Ammon's horn (tissue), 1 donor: ENCODE measurements at regions not wholly inside any gene's neighbourhood (a gene's known extent, or its start where the extent isn't known, plus 50 kb on each side); places are given as distances from the start of the nearest gene placed in this dataset.
"Not testable (repeated sequence)": the region's sequence is repeated elsewhere in the genome, so short reads cannot be mapped to it uniquely, and the experiment has no call there.

ENCODE experiments used
- DNase-seq: peaks from one replicate; pipeline ENCODE4 v3.0.0-alpha.2; 2016; ENCODE audit warnings: low spot score

DNA sequence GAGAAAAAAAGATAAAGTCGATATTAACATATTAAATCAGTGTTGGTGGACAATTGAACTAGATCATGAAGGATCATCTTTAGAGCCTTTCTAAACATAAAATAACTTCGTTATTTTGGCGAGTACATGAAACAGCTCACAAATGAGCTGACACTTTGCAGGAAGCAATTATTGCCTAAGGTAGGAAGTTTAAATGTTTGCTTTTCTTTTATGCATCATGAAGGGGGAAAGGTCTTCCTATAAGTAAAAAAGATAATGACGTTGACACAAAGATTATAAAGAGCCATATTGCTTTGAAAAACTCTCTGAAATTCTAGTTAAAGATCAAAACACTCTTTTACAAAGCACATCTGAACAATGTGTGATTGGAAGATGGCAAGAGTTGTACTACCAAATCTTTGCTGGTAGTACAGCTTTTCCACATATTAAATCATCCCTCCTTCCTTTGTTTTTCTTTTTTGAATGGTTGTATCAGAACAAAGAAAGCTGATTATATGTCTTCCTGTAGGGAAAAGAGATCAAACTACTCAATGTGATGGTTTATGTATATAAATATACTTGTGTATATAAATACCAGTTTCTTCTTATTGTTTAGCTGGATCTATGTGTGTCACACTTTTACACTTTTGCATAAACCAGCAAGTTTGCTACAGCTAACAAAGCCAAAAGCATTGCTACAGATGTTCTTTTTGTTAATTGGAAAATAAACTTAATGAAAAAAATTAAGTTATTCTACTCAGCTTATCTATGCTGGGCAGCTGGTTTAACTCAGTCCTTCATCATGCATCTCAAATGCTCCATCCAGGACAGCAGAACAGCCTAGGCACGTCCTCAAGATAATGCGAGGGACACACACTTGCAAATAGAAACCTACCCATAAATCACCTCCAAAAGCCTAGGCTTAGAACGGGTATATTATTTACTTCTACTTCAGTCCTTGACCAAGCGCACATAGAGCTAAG, 850.8 kb upstream of the ROBO1 start:
- DNase-seq = no peak

DNA sequence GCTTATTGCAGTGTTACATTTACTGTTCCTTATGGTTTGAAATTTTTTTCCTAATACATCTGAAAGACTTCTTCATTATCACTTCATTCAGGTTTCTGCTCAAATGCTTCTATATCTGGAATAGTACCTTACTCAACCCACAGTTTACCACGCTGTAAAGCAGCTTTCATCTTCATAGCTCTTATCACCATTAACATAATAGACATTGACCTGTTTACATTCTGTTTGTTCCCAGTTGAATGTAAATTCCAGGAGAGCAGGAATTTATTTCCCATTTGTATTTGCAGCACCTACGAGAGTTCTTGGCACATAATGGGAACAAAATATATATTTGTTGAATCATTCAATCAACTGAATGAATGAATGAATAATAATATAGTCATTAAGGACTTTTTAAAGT, 844.6 kb upstream of the ROBO1 start:
- DNase-seq = no peak

DNA sequence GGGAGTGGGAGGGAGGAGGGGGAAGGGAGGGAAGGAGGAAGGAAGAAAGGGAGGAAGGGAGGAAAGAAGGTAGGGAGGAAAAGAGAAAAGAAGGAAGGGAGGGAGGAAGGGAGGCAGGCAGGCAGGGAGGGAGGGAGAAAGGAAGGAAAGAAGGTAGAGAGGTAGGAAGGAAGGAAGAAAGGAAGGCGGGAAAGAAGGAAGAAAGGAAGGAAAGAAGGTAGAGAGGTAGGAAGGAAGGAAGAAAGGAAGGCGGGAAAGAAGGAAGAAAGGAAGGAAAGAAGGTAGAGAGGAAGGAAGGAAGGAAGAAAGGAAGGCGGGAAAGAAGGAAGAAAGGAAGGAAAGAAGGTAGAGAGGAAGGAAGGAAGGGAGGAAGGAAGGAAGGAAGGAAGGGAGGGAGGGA, 840.3 kb upstream of the ROBO1 start:
- DNase-seq = not testable (repeated sequence)

DNA sequence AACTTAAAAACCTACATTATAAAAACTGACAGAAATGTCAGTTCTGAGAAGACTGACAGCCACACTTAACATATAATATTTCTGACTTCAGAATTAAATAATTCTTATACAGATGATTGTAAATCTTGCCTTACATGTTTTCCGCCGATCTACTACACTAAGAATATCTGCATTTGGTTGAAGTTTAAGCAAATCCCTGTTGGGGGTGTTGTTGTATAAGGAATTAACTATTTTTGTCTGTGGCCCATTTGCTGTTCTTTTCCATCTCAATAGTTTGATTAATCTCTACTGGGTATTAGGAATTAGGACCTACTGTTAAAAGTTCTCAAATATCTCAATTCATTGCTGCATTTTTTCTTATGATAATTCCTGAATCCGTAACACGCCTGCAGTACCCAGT, 838.3 kb upstream of the ROBO1 start:
- no peak for DNase-seq

DNA sequence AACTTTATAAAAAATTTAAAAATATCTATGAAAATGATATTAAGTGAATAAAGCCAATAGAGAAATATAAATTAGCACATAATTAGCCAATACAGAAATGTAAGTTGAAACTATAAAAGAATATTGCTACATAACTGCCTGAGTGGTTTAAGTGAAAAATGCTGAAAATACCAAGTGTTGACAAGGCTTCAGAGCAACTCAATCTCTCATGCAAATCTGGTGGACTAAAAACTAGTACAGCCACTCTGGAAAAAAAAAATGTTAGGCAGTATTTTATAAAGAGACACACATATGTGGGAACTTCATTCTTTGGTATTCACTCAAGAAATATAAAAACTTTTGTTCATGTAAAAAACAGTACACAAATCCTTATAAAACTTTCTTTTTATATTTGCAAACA, 833.7 kb upstream of the ROBO1 start:
- DNase-seq = no peak

DNA sequence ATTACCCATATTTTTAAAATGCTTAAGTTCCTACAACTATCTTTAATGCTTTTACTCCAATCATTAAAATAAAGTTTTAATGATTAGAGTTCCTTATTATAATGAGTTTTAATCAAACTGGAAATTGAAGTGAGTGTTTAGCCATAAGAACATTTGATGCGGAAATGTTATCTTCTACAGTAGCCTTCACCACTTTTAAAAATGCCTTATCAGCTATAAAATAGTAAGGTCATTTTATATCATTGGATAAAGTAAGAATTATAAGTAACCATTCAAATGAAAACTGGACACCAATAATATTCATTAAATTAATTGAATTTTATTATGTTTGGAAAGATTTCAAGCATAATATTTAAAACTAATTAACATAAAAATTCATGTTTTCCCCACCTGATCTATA, 825.0 kb upstream of the ROBO1 start:
- DNase-seq = no peak

DNA sequence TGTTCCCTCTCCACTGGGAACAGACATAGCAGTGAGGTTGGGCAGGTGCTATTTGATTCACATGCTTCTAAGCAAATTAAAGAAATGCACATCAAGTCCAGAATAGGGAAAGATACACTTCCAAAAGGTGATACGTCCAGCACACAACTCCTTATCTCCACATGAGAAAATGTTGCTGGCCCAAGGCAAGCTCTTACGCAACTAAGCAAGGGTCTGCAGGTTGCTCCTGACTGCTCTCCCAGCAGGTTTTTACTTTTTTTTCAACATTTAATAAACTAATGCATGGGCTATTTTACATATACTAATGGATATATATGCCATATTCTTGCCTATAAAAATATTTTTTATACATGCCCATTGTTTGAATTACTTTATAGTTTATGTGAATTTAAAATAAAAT, 818.5 kb upstream of the ROBO1 start:
- DNase-seq = no peak

DNA sequence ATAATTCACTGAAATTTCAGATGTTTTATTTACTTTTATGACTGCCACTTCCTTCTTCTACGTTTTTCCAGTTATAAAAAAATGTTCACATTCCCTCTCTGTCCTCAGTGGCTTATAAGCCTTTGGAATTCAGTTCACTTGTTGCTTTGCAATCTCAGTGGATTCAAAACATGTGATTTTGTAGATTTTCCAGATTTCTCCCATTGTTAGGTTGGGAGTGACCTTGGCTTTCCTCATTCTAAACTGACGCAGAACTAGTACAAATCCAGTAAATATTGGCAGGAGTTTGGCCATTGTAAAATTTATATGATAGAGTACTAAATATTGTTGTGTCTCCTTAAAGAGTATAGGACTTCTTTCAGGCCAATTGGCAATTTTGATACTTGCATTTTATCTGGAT, 812.3 kb upstream of the ROBO1 start:
- DNase-seq = no peak

DNA sequence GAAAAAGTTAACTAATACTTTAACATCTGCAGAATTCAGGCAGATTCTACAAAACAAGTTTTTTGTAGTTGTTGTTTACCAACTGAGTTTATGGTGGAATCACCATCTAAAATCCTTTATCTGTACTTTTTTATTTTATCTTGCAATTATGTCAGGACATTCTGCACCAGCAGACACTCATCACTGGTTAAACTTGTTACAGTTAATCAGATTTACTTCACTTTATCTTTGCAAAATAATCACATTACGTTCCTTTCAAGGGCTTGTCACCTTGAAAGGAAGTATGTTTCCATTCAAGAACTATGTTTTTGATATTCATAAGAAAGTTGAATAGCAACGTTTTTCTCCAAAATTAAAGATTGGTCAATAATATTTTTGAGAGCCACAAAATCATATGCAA, 796.6 kb upstream of the ROBO1 start:
- no peak for DNase-seq

DNA sequence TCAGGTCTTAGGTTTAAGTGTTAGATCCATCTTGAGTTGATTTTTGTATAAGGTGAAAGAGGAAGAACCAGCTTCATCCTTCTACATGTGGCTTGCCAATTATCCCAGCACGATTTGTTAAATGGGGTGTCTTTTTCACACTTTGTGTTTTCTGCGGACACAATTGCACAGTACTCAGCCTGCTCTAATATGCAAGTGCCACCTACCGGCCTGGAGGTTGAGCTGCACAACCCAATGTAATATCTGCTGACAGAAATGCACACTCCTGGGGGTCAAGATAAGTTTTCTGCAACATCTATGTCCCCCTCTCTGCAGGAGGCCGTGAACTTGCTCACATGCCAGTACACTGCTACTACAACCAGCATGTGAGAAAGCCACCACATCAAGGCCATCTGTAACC, 791.9 kb upstream of the ROBO1 start:
- DNase-seq = no peak

DNA sequence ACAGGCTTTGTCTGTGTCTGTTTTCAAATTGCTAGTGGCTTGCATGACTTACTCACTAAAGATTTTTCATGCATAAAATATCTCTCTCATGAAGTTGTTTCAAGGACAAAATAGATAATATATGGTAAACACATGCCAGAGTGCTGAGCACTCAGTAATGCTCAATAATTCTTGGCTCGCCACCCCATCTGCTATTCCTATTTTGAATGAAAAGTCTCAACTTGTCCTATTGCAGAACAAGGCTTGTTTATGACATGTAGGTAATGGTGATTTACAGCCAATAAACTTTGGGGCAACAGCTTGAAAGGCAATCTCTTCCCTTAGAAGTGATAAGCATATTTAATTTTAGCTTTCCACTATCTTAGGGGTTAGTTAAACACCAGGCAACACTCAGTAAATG, 789.0 kb upstream of the ROBO1 start:
- no peak for DNase-seq

DNA sequence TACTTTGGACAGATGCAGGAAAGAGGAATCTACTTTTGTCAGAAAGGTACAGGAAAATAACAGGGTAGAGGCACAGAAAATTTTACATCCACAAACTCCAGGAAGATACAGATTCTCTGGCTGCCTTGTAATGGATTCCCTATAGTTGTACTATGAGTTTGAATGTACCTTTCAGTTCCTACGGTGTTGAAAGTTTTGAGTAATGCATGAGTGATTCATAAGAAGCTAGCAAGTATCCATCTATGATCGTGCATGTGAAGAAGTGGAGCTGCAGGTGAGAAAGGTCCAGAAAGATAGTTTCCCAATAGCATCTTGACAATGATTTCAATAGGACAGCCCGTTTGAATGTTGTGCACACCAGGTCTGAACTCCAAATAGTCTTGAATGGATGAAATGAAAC, 786.5 kb upstream of the ROBO1 start:
- DNase-seq = no peak

DNA sequence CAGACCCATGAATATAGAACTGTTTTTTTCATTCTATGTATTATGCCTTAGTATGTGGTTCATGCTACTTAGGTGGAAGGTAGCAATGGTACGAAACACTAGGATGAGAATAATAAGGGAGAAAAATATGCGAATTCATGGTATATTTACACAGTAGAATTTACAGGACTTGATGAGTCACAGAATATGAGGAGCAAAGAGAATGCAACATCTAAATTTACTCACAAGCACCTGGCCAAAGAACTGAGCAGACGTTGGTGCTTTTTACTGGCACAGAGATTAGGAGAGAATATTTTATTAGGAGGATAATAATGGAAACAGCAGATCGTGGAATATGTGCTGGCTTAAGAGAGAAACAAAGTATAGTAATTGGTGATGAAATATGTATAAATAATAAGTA, 785.4 kb upstream of the ROBO1 start:
- no peak for DNase-seq

DNA sequence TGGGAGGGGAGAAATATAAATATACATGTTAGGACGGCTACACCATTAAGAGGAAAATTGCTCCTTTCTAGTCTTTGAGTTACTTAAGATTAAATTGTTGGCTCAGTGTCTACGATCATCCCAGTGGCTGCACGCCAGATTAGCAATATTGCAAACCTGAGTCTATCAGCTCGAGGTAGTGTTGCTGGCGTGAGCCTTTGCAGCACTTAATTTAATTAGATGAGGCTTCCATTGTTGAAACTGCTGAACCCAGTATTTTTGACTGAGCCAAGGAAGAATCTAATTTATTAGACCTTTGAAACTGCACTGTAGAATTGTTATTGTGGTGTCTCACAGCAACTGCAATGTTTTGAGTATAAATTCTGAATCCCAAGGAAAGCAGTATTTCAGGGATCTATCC, 782.4 kb upstream of the ROBO1 start:
- no peak for DNase-seq

DNA sequence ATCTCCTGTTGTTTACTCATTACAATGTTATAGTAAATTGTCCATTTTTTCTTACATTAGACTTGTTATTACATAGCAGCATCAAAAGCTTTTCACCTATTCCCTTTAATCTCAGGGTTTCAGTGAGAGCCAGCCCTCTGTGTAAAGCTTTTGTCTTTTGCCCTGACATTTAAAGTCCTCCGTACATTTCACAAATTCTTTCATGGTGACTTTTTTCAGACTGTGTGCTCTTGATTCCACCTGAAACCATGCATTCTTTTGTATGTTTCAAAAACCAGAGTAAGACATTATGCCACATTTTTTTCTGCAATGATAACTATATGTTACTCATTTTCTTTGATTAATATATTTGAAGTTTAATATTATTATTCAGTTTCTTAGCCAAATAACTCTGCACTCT, 781.4 kb upstream of the ROBO1 start:
- no peak for DNase-seq

DNA sequence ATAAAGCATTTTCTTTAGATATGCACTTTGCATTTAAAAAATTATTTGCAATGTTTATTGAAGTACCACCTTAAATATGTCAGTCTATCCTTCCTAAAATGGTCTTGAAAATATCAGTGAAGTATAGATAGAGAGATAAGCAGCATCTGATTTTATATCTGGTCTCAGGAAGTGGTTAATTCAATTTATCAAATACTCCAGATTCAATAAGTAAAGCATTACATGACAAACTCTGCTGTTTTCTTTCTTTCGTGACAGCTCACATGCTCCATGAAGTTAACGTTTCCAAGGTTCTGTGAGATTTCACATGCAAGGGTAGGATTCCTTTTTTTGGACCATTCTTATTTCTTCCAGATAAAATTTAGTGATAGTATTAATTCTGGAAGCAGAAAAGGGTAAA, 775.4 kb upstream of the ROBO1 start:
- DNase-seq = no peak

DNA sequence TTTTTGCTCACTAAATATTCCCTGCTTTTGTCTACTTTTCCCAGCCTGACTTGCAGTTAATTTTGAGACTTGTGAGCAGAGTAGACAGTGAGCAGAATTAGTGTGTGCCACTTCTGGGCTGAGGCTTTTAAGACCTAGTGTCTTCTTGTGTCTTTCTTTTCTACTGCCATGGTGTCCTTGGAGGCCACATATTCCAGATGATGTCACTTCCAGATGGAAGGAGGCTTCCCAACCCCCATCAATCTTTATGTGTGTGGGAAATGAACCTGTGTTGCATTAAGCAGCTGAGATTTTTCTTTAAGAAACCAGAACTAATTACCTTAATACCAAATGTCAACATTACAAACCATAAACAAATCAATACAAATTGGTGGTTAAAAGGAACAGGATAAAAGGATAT, 774.7 kb upstream of the ROBO1 start:
- DNase-seq = no peak

DNA sequence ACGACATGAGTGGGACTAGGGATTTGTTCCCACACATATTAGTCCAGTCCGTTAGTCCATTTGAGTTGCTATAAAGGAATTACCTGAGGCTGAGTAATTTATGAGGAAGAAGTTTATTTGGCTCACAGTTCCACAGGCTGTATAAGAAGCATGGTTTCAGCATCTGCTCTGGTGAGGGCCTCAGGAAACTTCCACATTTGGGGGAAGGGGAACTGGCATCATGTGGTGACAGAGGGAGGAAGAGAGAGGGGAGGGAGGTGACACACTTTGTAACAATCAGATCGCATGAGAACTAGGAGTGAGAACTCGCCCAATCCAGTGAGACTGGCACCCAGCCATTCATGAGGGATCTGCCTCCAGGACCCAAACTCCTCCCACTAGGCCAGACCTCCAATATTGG, 769.9 kb upstream of the ROBO1 start:
- no peak for DNase-seq

DNA sequence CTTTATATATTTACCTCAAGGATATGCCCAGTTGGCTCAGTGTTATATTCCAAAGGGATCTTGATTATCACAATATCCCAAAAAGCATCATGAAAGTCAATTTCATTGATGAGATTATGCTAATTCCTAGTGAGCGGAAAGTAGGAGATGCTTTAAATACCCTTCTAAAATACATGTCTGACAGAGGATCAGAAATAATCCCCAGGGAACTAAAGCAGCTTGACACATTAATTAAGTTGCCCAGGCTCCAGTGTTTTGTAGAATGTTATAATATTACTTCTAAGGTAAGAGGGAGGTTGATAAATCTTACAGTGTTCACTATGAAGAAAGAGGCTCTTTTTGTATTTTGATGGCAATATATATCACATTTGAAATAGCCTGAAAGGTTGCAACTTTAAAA, 767.5 kb upstream of the ROBO1 start:
- DNase-seq = no peak

DNA sequence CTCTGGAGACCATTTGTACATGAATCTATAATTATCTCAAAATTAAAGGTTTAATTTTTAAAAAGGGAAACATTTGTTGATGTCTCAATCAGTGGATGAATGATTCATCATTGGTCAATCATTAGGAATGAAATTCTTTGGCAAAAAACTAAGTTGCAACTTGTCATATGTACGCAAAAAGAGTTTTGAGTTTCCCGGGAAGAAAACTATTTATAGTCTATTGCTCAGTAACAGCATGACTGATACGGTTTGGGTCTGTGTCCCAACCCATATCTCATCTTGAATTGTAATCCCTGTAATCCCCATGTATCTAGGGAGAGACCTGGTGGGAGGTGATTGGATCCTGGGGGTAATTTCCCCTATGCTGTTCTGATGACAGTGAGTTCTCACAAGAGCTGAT, 765.8 kb upstream of the ROBO1 start:
- no peak for DNase-seq

DNA sequence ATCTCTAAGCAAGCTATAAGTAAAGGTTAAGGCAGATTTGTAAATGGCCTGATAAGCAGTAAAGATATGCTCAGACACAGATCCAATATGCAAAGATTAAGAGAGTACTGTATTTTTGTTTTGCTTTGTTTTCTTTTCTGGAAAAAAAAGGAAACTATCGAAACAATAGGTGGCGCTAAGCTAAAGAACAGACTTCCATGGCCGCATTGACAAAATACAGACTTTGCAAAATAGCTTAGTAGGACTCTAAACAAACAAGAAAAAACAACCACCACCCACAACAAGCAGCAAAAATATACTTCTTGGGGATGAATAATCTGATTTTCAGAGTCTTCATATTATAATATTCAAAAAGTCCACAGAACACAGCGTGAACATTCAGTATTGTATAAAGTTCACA, 758.4 kb upstream of the ROBO1 start:
- no peak for DNase-seq

DNA sequence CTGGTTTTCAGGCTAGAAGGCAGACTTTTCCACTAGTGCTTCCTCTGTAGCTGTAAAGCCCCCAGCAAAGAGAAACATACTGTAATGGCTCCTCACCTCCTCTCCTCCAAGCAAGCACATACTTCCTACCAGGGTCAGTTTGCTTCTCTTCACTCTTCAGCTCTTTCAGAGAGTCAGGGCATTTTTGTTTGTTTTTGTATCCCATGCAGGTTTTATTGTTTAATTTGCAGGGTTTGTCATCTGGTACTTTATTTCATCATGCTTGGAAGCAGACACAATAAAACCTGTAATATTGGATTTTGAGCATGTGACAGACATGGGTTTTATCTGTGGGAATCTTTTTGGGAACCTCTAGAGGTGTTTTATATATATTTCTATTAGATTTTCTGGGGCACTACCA, 753.3 kb upstream of the ROBO1 start:
- no peak for DNase-seq

DNA sequence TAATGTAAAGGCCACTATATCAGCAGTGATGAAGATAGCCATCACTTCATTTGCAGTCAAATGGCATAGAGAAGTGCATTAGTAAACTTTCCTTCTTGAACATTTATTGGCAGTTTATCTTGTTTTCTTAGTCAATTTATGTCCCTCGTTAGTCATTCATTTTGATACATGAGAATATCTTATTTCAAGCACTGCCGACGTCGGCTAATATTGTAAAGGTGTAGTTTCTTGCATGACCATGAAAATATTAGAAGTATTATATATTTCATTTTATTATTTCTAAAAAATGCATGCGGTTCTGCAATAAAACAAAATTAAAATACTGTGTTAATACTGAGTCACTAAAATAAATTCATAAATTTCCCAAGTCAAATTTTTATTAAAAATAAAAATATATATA, 751.6 kb upstream of the ROBO1 start:
- DNase-seq = no peak

DNA sequence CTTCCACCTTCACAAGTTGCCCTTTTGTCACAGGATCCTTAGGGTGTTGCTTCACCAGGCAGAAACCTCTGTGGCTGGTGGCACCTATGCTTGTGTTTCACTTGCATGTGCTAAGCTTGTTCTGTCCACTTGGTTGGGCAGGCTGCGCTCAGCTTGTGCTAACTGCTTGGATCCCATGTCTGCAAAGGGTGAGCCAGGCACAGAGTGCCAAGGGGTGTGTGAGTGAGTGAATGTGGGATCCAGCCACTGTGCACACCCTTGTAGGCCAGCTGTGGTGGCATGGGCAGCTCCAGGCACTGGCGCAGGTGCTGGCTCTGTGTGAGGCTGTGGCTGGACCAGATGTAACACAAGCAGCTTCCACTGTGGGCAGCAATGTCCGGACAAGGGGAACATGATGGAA, 728.7 kb upstream of the ROBO1 start:
- no peak for DNase-seq
